VCaP (cell line): ENCODE measurements at regions not wholly inside any gene's neighbourhood (a gene's known extent, or its start where the extent isn't known, plus 50 kb on each side); places are given as distances from the start of the nearest gene placed in this dataset.

Experiments used
- H3K27ac ChIP-seq: fragments of 450-650 bp; 2 replicates; pipeline ENCODE4 v1.5.1; 2017
- TF ChIP-seq, protein P1 (sequence below): fragments of 450-650 bp; conservative IDR thresholded peaks from 2 replicates; pipeline ENCODE4 v1.5.1; 2017; ENCODE audit warnings: mild to moderate bottlenecking, moderate library complexity

DNA sequence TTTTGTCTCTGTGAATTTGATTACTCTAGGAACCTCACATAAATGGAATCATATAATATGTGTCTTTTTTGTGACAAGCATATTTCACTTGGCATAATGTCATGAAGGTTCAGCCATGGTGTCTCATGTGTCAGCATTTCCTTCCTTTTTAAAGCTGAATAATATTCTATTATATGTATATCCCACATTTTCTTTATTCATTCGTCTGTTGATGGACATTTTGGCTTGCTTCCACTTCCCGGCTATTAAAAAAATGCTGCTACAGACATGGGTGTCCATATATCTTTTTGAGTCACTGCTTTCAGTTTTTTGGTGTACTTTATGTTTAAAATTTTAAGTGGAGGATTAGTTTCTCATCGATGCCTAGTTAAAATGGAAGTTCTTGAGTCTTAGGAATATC, 59.8 kb upstream of the C5orf63 start:
- H3K27ac ChIP-seq: no peak overlapping the region
- TF ChIP-seq, protein P1, sequence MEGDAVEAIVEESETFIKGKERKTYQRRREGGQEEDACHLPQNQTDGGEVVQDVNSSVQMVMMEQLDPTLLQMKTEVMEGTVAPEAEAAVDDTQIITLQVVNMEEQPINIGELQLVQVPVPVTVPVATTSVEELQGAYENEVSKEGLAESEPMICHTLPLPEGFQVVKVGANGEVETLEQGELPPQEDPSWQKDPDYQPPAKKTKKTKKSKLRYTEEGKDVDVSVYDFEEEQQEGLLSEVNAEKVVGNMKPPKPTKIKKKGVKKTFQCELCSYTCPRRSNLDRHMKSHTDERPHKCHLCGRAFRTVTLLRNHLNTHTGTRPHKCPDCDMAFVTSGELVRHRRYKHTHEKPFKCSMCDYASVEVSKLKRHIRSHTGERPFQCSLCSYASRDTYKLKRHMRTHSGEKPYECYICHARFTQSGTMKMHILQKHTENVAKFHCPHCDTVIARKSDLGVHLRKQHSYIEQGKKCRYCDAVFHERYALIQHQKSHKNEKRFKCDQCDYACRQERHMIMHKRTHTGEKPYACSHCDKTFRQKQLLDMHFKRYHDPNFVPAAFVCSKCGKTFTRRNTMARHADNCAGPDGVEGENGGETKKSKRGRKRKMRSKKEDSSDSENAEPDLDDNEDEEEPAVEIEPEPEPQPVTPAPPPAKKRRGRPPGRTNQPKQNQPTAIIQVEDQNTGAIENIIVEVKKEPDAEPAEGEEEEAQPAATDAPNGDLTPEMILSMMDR: no peak

DNA sequence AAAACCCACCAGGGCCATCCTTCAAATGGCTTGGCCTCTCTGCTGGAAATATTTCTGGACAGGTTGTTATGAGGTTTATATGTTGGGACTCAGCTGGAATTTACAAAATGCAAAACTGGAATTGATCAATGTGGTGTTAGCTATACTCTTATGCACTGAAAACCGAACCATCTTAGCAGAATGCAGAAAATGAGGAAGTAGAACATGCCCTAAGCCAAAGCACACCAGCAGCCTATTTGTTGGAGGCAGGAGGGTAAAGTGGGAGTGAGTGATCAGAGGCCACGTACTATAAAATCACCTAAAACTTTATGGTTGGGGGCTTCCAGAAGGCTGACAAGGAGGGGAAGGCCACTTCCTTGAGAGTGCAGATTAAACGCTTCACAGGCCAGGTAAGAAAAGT, 63.6 kb upstream of the C5orf63 start:
- TF ChIP-seq, protein P1: no peak
- no peak overlapping the region for H3K27ac ChIP-seq

DNA sequence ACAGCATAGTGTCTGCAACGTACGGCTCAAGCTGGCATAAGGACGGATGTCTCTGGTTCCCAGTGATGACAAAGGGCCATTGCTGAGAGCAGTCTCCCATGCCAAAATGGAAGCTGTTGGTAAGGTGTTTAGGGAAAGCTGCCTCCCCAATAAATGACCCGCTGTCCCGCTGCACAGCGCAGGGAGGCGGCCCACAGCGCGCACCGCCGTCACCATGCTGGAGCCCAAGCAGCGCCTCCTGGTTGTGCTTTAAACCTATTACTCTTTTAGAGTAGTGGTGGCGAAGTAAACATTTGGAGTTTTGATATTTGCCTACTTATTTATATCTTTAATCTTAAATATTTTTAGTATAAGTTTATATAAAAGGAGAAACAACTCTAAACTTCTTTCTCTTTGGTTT, 70.4 kb upstream of the C5orf63 start:
- TF ChIP-seq, protein P1: no peak
- H3K27ac ChIP-seq: no peak overlapping the region

DNA sequence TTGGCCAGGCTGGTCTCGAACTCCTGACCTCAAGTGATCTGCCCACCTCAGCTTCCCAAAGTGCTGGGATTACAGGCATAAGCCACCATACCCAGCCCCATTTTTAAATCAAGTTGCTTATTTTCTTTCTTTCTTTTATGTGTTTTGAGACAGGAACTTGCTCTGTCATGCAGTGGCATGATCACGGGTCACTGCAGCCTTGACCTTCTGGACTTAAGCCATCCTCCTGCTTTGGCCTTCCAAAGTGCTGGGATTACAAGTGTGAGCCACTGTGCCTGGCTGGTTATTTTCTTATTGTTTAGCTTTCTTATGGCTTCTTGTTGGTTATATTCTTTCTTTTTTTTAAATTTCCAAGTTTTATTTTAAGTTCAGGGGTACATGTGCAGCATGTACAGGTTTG, 79.7 kb upstream of the C5orf63 start:
- TF ChIP-seq, protein P1: no peak
- no peak overlapping the region for H3K27ac ChIP-seq

DNA sequence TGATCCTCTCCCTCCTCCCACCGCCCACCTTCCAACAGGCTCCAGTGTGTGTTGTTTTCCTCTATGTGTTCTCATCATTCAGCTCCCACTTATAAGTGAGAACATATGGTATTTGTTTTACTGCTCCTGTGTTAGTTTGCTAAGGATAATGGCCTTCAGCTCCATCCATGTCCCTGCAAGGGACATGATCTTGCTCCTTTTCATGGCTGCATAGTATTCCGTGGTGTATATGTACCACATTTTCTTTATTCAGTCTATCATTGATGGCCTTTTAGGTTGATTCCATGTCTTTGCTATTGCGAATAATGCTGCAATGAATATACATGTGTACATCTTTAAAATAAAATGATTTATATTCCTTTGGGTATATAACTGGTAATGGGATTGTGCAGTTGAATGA, 80.2 kb upstream of the C5orf63 start:
- no peak overlapping the region for H3K27ac ChIP-seq
- TF ChIP-seq, protein P1: no peak

DNA sequence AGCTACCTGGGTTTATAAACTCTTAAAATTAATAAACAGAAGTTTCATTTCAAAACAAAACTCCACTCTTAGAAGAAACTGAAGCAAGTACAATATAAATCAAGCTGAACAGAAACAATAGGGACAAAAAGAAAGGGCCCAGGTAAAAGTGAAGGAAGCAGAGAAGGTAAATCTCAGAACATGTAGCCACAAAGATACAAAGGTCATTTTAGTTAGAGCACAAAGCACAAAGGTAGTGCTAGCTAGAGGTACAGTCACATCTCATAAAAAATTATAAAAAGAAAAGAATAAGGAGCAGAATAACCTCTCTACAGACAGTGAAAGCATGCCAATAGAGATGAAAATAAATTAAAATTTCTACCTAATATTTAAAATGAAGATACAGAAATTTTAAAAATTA, 90.4 kb upstream of the C5orf63 start:
- no peak overlapping the region for H3K27ac ChIP-seq
- TF ChIP-seq, protein P1: no peak

DNA sequence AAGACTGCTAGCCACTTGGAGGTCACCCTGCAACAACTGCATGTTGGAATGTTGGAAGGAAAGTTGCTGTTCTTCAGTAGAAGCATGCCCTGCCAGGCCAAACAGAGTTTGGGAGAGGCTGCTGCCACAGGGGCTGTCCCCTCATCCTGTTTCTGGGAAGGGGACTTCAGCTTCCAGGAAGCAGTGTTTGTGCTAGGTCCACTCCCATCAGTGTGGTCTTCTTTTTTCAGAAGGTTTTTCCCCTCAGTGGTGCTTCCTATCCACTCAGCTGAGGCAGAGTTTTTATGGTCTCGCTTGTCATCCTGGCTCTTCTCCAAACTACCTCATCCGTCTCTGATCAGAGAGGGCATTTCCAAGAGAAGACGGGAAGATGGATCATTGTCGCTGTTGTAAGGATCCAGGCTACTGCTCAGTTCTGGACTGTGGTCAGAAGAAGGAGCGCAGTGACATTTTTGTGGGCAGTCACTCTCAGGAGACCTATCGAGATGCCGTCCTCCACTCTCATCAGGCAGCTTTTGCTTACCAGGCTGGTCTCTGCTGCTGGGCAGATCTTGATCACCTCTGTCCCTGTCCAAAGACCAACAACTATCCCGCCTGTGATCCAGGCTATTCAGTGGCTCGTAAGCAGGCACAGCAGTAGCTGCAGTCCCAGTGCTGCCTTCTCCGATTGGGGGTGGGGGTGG, 97.8 kb upstream of the C5orf63 start:
- TF ChIP-seq, protein P1: no peak
- no peak overlapping the region for H3K27ac ChIP-seq
